Astrocyte of the spinal cord (primary cell): ENCODE measurements at regions not wholly inside any gene's neighbourhood (a gene's known extent, or its start where the extent isn't known, plus 50 kb on each side); places are given as distances from the start of the nearest gene placed in this dataset.
"Not testable (repeated sequence)": the region's sequence is repeated elsewhere in the genome, so short reads cannot be mapped to it uniquely, and the experiment has no call there.

Experiments used
- DNase-seq: peaks from one replicate; pipeline ENCODE4 v3.0.0; 2011; ENCODE audit warnings: low read depth, low spot score
- H3K4me3 ChIP-seq: 2 replicates; pipeline ENCODE4 v1.5.1; 2011; ENCODE audit warnings: low read depth, mild to moderate bottlenecking, low read length, moderate library complexity
- CTCF ChIP-seq: IDR thresholded peaks from 2 replicates; pipeline ENCODE4 v1.5.1; 2012; ENCODE audit warnings: low read depth, mild to moderate bottlenecking, low read length, inconsistent platforms
- in situ Hi-C: cut with HindIII; loops from 2 replicates; pipeline ENCODE4 v1.10.0; 2017; ENCODE audit warnings: low sequenced_read_pairs

DNA sequence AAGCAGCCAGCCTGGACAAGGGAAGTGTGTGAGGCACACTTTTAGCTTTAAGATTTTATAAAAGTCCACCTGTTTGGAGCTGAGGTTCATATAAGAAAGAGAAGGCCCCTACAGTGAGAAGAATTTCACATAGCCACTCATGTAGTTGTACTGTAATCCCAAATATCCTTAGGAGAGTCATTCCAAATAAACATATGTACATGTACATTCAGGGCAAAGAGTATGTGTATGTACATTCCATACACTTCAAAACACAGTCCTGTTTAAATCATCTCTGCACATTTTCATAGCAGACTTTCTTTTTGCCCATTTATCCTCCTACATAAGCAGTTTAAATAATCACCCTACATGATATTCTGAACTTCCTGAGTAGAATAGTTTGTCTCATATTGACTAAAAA is 87.6 kb downstream of the GPR65 start:
- in situ Hi-C loops, result no loop called here
- no peak for DNase-seq
- no peak overlapping the region for H3K4me3 ChIP-seq
- no peak for TF ChIP-seq CTCF

GRCh38 chr14:88095791-88096190 is 90.9 kb downstream of the GPR65 start:
- in situ Hi-C loops, result no loop called here
- H3K4me3 ChIP-seq, result no peak overlapping the region
- no peak for TF ChIP-seq CTCF
- no peak for DNase-seq

GRCh38 chr14:88098163-88098562 is 93.2 kb downstream of the GPR65 start:
- no peak overlapping the region for H3K4me3 ChIP-seq
- in situ Hi-C loops, result no loop called here
- no peak for TF ChIP-seq CTCF
- DNase-seq, result no peak

- in situ Hi-C loops, result no loop called here
- TF ChIP-seq CTCF, result no peak
- no peak overlapping the region for H3K4me3 ChIP-seq
- no peak for DNase-seq
Observed at GRCh38 chr14:88104710-88105109, 99.8 kb downstream of the GPR65 start.

DNA sequence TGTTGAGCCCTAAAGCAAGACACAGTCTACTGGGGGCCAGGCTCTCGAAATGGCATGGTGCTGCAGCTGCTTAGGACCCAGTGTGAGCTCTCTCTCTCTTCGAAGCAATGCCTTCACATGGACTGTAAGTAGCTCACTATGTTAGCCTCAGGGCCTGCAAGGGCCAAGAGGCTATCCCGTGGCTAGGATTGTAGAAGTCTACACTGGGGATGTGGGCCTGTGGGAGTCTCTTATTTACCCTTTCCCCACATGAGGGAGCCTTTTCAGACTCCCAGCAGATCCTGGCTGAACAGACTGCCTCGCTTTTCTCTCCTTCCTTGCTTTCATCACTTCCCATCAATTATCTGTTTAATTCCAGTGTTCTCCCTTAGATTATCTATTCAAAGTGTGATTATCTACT is 101.4 kb downstream of the GPR65 start:
- no peak overlapping the region for H3K4me3 ChIP-seq
- no peak for TF ChIP-seq CTCF
- no peak for DNase-seq
- in situ Hi-C loops, result no loop called here

DNA sequence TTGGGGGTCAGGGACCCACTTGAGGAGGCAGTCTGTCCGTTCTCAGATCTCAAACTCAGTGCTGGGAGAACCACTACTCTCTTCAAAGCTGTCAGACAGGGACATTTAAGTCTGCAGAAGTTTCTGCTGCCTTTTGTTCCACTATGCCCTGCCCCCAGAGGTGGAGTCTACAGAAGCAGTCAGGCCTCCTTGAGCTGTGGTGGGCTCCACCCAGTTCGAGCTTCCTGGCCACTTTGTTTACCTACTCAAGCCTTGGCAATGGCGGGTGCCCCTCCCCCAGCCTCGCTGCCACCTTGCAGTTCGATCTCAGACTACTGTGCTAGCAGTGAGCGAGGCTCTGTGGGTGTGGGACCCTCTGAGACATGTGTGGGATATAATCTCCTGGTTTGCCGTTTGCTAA is 122.7 kb downstream of the GPR65 start:
- H3K4me3 ChIP-seq, DNase-seq, in situ Hi-C loops: not testable (repeated sequence)

DNA sequence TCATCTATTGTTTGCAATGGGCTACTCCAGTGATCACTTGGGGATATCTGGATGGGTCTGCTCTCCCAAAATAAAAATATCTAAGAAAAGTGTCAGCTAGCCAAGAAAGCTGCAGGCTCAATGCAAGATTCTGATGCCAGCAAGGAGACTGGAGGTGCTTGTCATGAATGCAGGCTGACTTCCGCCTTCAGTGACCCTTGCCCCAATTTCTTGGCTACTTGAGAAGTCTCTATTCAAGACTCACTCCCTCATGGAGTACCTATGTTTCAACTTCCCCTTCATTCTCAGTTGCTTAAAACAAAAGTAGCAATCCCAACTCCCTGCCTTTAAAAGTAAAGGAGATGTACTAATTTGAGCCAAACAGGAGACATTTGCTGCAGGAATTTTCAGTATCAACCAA is 123.9 kb downstream of the GPR65 start:
- TF ChIP-seq CTCF, result no peak
- in situ Hi-C loops, result no loop called here
- H3K4me3 ChIP-seq, result no peak overlapping the region
- no peak for DNase-seq
